GM21786 (cell line): ENCODE measurements at regions not wholly inside any gene's neighbourhood (a gene's known extent, or its start where the extent isn't known, plus 50 kb on each side); places are given as distances from the start of the nearest gene placed in this dataset.

Source experiments
- ATAC-seq: cut with Tn5 transposase; IDR thresholded peaks from one replicate; pipeline ENCODE4 v1.9.1; 2021; ENCODE audit not compliant: unreplicated experiment

GRCh38 chr12:94722664-94723063 lies 72.3 kb upstream of the TMCC3 start:
- no peak for ATAC-seq

- peak; percentile 93 for ATAC-seq
Measured at GRCh38 chr12:94721173-94721572, 70.8 kb upstream of the TMCC3 start.

DNA sequence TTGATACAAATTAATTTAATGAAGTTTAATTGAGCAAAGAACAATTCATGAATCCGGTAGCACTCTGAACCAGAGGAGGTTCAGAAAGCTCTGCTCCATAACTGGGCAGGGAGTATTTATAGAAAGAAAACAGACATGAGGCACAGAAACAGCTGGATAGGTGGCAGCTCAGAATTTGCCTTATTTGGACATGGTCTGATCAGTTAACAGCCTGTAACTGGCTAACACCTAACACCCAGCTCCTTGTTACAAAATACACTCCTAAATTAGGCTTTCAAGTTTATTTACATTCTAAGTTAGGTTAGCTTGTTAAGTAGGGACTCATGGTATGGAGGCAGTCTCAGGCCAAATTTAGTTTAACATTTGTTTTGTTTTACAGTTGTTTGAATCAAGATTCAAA lies 67.8 kb upstream of the TMCC3 start:
- no peak for ATAC-seq

DNA sequence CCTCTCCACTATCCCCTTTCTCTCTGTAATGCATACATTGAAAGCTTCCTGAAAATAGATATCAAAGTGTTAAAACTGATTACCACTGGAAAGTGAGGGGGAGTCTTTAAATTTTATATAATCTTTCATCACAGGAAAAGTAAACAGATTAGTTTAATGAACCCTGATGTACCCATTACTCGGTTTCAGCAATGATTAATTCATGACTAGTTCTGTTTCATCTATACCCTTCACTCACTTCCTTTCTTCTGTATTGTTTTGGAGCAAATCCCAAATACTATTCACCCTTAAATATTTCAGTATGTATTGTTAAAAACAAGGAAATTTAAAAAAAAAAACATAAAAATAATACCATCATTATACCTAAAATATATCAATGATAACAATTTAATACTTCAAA lies 67.3 kb upstream of the TMCC3 start:
- ATAC-seq = no peak

- no peak for ATAC-seq
Measured at GRCh38 chr12:94717108-94717507, 66.8 kb upstream of the TMCC3 start.

DNA sequence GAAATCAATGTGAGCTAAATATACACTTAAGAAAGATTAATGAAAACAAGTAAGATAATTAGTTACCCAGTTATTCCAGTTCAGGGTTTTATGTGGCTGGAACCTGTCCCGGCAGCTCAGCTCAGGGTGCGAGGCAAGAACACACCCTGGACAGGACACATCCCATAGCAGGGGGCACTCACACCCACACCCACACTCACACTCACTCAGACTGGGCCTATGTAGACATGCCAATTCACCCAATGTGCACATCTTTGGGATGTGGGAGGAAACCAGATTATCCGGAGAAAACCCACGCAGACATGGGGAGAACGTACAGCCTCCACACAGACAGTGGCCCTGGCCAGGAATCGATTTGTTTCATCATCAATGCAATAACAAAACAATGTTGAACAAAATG lies 66.0 kb upstream of the TMCC3 start:
- ATAC-seq = no peak

DNA sequence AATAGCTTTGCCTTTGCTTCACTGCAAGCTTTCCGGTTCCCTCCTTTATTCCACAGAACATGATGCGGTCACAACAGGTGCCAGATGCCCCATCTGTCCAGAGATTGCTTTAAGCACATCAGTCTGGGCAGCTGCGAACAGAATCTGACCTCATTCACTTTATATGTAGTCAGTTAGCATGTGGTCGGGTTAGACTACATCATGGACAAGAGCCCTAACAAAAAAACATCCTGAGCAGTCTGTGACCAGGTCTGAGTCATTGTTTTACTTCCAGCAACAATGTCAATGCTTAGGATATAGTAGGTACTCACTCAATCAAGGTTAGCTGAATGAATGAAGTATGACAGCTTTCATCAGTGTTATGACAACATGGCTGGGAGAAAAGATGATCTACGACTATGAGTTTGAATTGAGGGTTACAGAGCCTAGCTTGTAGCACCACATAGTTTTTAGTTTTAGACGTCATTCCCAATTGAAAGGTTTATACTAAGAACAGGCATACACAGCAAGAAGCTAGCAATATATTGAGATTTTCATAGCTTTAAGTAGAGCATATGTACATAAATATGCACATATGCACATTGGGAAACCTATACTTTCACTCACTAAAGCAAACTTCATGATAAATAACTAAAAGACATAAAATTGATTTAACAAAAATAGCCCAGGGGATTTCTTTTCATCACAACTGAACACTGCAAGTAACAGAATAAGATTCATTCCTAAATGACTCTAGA lies 64.2 kb upstream of the TMCC3 start:
- no peak for ATAC-seq

DNA sequence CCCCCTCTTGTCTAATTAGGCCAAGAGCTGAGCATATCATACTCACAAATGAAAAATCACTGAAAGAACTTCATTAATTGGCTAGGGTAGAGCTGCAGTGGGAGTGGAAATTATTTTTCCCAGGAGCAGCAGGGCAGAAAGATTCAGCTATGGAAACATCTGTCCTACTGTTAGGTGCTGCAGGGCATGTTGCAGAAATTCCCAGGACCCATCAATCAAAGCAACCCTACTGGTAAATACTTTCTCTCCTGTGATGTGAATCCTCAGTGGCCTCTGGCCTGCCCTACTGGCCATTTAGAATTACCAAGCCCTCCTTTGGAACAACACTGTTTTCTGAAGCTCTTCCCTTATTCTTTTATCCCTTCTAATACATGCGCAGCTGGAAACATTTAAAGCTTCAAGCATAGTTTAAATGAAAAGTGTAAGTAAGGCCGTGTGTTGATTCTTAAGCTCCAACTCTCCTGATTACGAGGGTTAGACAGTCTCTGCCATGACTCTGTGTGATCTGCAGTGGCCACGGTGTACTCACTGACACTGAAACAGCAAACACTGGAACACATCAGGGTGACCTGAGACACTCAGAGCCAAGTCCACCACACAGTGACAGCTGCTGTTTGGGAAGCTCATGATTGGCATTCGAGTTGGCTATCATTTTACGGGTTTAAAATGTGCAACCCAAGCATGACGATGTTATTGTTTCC lies 62.6 kb upstream of the TMCC3 start:
- ATAC-seq = no peak

DNA sequence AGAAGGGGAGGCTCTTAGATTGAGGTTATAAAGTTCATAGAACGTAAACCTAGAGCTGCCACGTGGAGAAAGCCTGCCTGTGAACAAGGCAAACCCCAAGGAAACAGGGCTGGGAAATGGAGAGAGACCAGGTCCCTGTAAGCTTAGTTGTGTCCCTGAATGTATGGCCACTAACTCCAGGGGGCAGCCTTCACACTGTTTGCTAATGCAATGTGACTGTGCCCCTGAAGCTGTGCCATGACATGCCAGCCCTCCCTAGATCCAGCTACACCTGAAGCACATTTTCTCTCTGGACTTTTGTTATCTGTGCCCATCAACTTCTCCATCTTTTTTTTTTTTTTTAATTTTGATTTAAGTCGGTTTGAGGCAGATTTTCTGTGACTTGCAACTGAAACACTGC lies 60.6 kb upstream of the TMCC3 start:
- no peak for ATAC-seq

DNA sequence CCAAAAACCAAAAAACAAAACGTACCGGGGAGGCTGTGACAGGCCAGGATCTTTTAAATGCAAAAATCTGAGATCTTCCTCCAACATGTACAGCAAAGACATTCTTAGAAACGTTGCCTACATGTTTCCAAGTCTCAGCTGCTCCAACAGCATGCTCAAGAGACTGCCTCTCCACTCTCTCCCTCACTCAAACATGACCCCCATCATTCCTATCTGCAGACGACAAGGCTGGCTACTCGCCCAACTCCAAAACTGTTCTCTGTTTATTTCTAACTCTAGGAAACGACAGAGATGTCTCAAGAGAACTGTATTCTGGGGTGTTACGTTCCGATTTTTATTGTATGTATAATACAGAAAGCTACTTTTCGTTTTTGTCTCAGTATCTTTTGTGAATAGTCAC lies 57.5 kb upstream of the TMCC3 start:
- ATAC-seq = no peak

- no peak for ATAC-seq
Measured at GRCh38 chr12:94707036-94707435, 56.7 kb upstream of the TMCC3 start.

DNA sequence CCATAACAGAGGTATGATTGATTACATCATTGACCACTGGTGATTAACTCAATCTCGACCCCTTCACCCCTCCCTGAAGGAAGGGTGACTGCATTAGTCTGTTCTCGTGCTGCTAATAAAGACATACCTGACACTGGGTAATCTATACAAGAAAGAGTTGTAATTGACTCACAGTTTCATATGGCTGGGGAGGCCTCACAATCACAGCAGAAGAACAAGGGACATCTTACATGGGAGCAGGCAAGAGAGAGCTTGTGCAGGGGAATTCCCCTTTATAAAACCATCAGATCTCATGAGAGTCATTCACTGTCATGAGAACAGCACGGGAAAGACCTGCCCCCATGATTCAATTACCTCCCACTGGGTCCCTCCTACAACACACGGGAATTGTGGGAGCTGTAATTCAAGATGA lies 55.9 kb upstream of the TMCC3 start:
- ATAC-seq = peak; percentile 77

GRCh38 chr12:94705676-94706075 lies 55.3 kb upstream of the TMCC3 start:
- no peak for ATAC-seq

DNA sequence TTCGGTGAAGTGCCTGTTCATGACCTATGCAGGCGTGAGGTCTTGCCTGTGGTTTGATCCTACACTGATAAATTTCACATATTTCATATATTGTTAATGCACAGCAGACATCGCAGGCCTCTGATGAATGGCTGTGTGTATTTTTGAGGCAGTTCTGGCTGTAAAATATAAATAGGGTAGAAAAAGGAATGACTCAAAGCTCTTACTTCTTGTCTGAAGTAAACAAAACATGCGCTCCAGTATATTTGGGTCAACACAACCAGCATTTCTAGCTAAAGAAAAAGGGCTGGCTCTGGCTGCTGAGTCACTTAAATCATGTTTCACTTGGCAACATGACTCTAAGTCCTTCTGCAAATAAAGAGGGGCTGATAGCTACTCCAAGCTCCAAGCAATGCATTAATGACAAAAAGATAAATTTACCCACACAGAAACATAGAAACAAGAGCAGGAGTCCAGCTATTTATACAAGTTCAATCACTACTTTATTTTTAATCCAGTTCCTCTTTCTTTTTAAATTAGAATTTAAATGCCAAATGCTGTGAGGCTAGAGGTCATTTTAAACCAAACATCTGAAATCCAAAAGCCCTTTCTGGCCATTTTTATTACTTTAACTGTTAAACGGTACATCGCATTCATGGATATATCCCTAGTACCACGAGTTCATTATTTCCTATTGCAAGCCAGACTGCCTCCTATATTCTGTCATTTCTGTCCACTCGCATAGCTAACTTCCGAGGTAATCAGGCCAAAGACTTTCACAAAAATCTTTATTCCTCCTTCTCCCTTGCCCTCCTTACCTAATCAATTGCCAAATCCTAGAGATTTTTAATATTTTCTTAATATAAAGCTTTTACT lies 54.3 kb upstream of the TMCC3 start:
- ATAC-seq = no peak

DNA sequence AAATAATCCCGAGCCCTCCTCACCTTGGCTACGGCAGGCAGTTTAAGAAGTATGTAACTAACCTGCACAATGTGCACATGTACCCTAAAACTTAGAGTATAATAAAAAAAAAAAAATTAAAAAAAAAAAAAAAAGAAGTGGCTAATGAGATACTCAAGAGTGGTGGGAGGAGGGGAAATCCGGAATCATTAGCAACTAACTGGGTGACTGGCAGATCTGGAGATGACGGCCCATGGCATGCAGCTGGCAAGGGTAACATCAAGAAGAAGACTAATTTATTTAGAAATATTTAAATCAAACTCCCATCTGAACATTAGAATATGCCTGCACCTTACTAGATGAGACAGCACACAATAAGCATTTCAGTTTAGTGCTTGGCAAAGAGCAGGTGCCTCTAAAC lies 52.3 kb upstream of the TMCC3 start:
- ATAC-seq = no peak

GRCh38 chr12:94701711-94702110 lies 51.4 kb upstream of the TMCC3 start:
- ATAC-seq = no peak

DNA sequence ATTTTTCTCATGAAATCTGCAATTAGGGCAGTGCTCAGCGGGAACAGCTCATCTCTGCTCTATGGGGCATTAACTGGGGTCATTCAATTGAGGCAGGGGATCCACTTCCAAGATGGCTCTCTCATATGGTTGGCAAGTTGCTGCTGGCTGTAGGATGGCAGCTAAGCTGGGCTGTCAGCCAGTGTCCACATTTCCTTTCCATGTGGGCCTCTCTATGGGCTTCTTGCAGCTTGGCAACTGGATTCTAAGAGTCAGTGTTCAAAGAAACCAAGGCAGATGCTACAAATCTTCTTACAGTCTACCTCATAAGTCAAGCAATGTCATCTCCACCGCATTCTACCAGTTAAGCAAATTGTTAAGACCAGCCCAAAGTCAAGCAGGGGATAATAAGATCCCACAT lies 50.3 kb upstream of the TMCC3 start:
- ATAC-seq = no peak
